ENCODE measurements at regions not wholly inside any gene's neighbourhood (a gene's known extent, or its start where the extent isn't known, plus 50 kb on each side); places are given as distances from the start of the nearest gene placed in this dataset.

DNA sequence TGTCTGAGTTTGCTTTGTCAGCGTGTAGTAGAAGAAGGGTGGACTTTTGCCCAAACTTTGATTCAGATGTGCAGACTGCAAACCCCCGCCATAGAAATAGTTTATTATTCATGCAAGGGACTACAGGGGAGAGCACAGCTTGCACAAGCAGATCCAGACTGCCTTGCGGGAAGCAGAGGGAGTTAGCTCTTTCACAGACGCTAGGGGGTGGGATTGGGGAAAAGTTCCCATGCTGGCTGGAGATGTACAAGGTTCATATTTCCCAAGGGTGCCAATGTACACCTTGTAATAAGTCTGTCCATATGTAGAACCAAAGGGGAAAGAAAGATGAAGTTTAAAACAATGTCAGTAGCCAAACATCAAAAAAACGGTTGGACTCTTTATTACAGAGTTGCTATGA, 749.7 kb upstream of the COX7C start:
- TF ChIP-seq, protein P1, sequence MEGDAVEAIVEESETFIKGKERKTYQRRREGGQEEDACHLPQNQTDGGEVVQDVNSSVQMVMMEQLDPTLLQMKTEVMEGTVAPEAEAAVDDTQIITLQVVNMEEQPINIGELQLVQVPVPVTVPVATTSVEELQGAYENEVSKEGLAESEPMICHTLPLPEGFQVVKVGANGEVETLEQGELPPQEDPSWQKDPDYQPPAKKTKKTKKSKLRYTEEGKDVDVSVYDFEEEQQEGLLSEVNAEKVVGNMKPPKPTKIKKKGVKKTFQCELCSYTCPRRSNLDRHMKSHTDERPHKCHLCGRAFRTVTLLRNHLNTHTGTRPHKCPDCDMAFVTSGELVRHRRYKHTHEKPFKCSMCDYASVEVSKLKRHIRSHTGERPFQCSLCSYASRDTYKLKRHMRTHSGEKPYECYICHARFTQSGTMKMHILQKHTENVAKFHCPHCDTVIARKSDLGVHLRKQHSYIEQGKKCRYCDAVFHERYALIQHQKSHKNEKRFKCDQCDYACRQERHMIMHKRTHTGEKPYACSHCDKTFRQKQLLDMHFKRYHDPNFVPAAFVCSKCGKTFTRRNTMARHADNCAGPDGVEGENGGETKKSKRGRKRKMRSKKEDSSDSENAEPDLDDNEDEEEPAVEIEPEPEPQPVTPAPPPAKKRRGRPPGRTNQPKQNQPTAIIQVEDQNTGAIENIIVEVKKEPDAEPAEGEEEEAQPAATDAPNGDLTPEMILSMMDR (conservative IDR thresholded peaks at IDR 0.05; ENCODE audit: low read depth, low read length): no peak
- no peak for TF ChIP-seq EZH2 (IDR thresholded peaks at IDR 0.05; ENCODE audit: borderline replicate concordance, low read depth, low read length, poor library complexity, severe bottlenecking)

Data from A673 (cell line).